Sigmoid colon (tissue), 4 donors: ENCODE measurements at regions not wholly inside any gene's neighbourhood (a gene's known extent, or its start where the extent isn't known, plus 50 kb on each side); places are given as distances from the start of the nearest gene placed in this dataset.

Experiments
- CTCF ChIP-seq, 4 experiments: fragments of 450-650 bp in 3 of 4; fragments of 200-600 bp in 1 of 4; IDR thresholded peaks; one replicate each; pipeline ENCODE4 v1.5.1; 2016 to 2019; ENCODE audit warnings: antibody characterized with exemption in 4 of 4, mild to moderate bottlenecking in 3 of 4, moderate library complexity in 2 of 4
- EP300 ChIP-seq, 4 donors: sonication (generic); formaldehyde crosslinking; IDR thresholded peaks; one replicate each; pipeline ENCODE4 v1.6.1; 2017; ENCODE audit warnings: antibody characterized with exemption in 4 of 4
- POLR2A ChIP-seq, 2 donors: fragments of 450-650 bp; IDR thresholded peaks; one replicate each; pipeline ENCODE4 v1.6.1; 2016; ENCODE audit warnings: antibody characterized with exemption in 2 of 2, mild to moderate bottlenecking in 2 of 2, moderate library complexity in 2 of 2

- no peak for TF ChIP-seq CTCF (IDR thresholded peaks at IDR 0.05)
- TF ChIP-seq EP300 (IDR thresholded peaks at IDR 0.05), result no peak
- no peak for TF ChIP-seq POLR2A (IDR thresholded peaks at IDR 0.05)
Observed at GRCh38 chr3:153973722-153974265, 147.4 kb upstream of the ARHGEF26 start.
